SK-N-DZ (cell line): ENCODE measurements at regions not wholly inside any gene's neighbourhood (a gene's known extent, or its start where the extent isn't known, plus 50 kb on each side); places are given as distances from the start of the nearest gene placed in this dataset.

ENCODE experiments used
- DNase-seq: peaks from one replicate; pipeline ENCODE4 v3.0.0-alpha.2; 2015; ENCODE audit warnings: low spot score

GRCh38 chr2:42959234-42960001 is 167.0 kb upstream of the HAAO start:
- no peak for DNase-seq

- DNase-seq: no peak
Measured at GRCh38 chr2:42958741-42959233, 166.4 kb upstream of the HAAO start.

GRCh38 chr2:42957861-42958301 is 165.5 kb upstream of the HAAO start:
- no peak for DNase-seq

- no peak for DNase-seq
Measured at GRCh38 chr2:42957109-42957860, 164.9 kb upstream of the HAAO start.

- no peak for DNase-seq
Measured at GRCh38 chr2:42954227-42954962, 162.0 kb upstream of the HAAO start.

- DNase-seq: no peak
Measured at GRCh38 chr2:42953216-42953615, 160.8 kb upstream of the HAAO start.

- DNase-seq: no peak
Measured at GRCh38 chr2:42951263-42951938, 159.0 kb upstream of the HAAO start.

GRCh38 chr2:42949125-42949524 is 156.7 kb upstream of the HAAO start:
- no peak for DNase-seq

GRCh38 chr2:42947809-42948600 is 155.6 kb upstream of the HAAO start:
- DNase-seq: no peak

- no peak for DNase-seq
Measured at GRCh38 chr2:42944779-42945415, 152.5 kb upstream of the HAAO start.

- DNase-seq: no peak
Measured at GRCh38 chr2:42942990-42943493, 150.7 kb upstream of the HAAO start.

- no peak for DNase-seq
Measured at GRCh38 chr2:42942214-42942989, 150.0 kb upstream of the HAAO start.

GRCh38 chr2:42941633-42942176 is 149.3 kb upstream of the HAAO start:
- no peak for DNase-seq

GRCh38 chr2:42939411-42940206 is 147.2 kb upstream of the HAAO start:
- no peak for DNase-seq

GRCh38 chr2:42938671-42939370 is 146.4 kb upstream of the HAAO start:
- no peak for DNase-seq

GRCh38 chr2:42937171-42937875 is 144.9 kb upstream of the HAAO start:
- DNase-seq: no peak
